ENCODE measurements at regions not wholly inside any gene's neighbourhood (a gene's known extent, or its start where the extent isn't known, plus 50 kb on each side); places are given as distances from the start of the nearest gene placed in this dataset.

GRCh38 chr2:21599417-21599816, 475.6 kb downstream of the TDRD15 start:
- no peaks in the 10 kb centered on the region for H3K27me3 Mint-ChIP-seq (ENCODE audit: low read depth in 2 of 2)
- H3K4me1 Mint-ChIP-seq, result no peaks in the 10 kb centered on the region
- no peaks in the 10 kb centered on the region for H3K4me1 ChIP-seq (ENCODE audit: control insufficient read depth, insufficient read depth, low read length)
- intact Hi-C loops (cut with micrococcal nuclease), result no loop called here
- H3K9me3 ChIP-seq (ENCODE audit: control insufficient read depth, insufficient read depth, low read length), result peaks cover 2% of the 10 kb centered on the region
- no peak for ATAC-seq
- no peak for TF ChIP-seq CTCF (IDR thresholded peaks at IDR 0.05)
- H3K36me3 Mint-ChIP-seq, result no peaks in the 10 kb centered on the region
- H3K27me3 ChIP-seq (ENCODE audit: control insufficient read depth, insufficient read depth, low read length), result no peaks in the 10 kb centered on the region
- 100% methylated on average over 1 of the region's 1 CpG for WGBS (ENCODE audit: insufficient coverage)
- H3K27ac Mint-ChIP-seq, result no peak overlapping the region
- no peak overlapping the region for H3K27ac ChIP-seq (ENCODE audit: low read length)
- no peak for DNase-seq
- H3K9me3 Mint-ChIP-seq, result peaks cover 5 to 9% of the 10 kb centered on the region in 2 donors
- H3K4me3 Mint-ChIP-seq, result no peak overlapping the region
- H3K4me3 ChIP-seq (ENCODE audit: low read length), result no peak overlapping the region
- H3K36me3 ChIP-seq (ENCODE audit: control insufficient read depth, insufficient read depth, low read length), result no peaks in the 10 kb centered on the region

GRCh38 chr2:21602789-21603188, 479.0 kb downstream of the TDRD15 start:
- Histone ChIP-seq H3K4me3 (ENCODE audit: low read length) (no peak overlapping the region), H3K27ac (ENCODE audit: low read length) (no peak overlapping the region), H3K27me3 (ENCODE audit: control insufficient read depth, insufficient read depth, low read length) (no peaks in the 10 kb centered on the region), H3K9me3 (ENCODE audit: control insufficient read depth, insufficient read depth, low read length) (peaks cover 2% of the 10 kb centered on the region), H3K4me1 (ENCODE audit: control insufficient read depth, insufficient read depth, low read length) (no peaks in the 10 kb centered on the region), H3K36me3 (ENCODE audit: control insufficient read depth, insufficient read depth, low read length) (no peaks in the 10 kb centered on the region)
- DNase-seq (no peak), ATAC-seq (no peak)
- H3K27me3 Mint-ChIP-seq (ENCODE audit: low read depth in 2 of 2), result no peaks in the 10 kb centered on the region
- no peaks in the 10 kb centered on the region for H3K4me1 Mint-ChIP-seq
- H3K9me3 Mint-ChIP-seq, result peaks cover 8 to 12% of the 10 kb centered on the region in 2 donors
- no peaks in the 10 kb centered on the region for H3K36me3 Mint-ChIP-seq
- intact Hi-C loops (cut with micrococcal nuclease), result no loop called here
- no peak overlapping the region for H3K27ac Mint-ChIP-seq
- H3K4me3 Mint-ChIP-seq, result no peak overlapping the region
- no peak for TF ChIP-seq CTCF (IDR thresholded peaks at IDR 0.05)
- 80% methylated on average over 1 of the region's 2 CpGs for WGBS (ENCODE audit: insufficient coverage)

- peaks cover 8 to 12% of the 10 kb centered on the region in 2 donors for H3K9me3 Mint-ChIP-seq
- no peak overlapping the region for H3K27ac Mint-ChIP-seq
Observed at GRCh38 chr2:21607572-21607971, 483.8 kb downstream of the TDRD15 start.

More at GRCh38 chr2:21607572-21607971, 483.8 kb downstream of the TDRD15 start:
- no peaks in the 10 kb centered on the region for H3K36me3 ChIP-seq (ENCODE audit: control insufficient read depth, insufficient read depth, low read length)
- TF ChIP-seq CTCF (IDR thresholded peaks at IDR 0.05), result no peak
- H3K27me3 ChIP-seq (ENCODE audit: control insufficient read depth, insufficient read depth, low read length), result no peaks in the 10 kb centered on the region
- Mint-ChIP-seq H3K36me3 (no peaks in the 10 kb centered on the region), H3K27me3 (ENCODE audit: low read depth in 2 of 2) (no peaks in the 10 kb centered on the region), H3K4me3 (no peak overlapping the region), H3K4me1 (no peaks in the 10 kb centered on the region)
- intact Hi-C loops (cut with micrococcal nuclease), result no loop called here
- no peak overlapping the region for H3K27ac ChIP-seq (ENCODE audit: low read length)
- no peaks in the 10 kb centered on the region for H3K4me1 ChIP-seq (ENCODE audit: control insufficient read depth, insufficient read depth, low read length)
- no peaks in the 10 kb centered on the region for H3K9me3 ChIP-seq (ENCODE audit: control insufficient read depth, insufficient read depth, low read length)
- ATAC-seq (no peak), DNase-seq (no peak)
- 86% methylated on average over 6 of the region's 6 CpGs for WGBS (ENCODE audit: insufficient coverage)
- H3K4me3 ChIP-seq (ENCODE audit: low read length), result no peak overlapping the region
